Stimulated activated CD4-positive, alpha-beta T cell treated with anti-CD3 and anti-CD28 coated beads, Interleukin-4, amount 100 ng/mL, for 24 hours (primary cell): ENCODE measurements at regions not wholly inside any gene's neighbourhood (a gene's known extent, or its start where the extent isn't known, plus 50 kb on each side); places are given as distances from the start of the nearest gene placed in this dataset.

Experiments used
- DNase-seq: peaks from one replicate; pipeline ENCODE4 v3.0.0-alpha.2; 2020

GRCh38 chr5:6058055-6058715 is 320.2 kb downstream of the MED10 start:
- no peak for DNase-seq

- DNase-seq: no peak
Measured at GRCh38 chr5:6056280-6056679, 322.1 kb downstream of the MED10 start.

- DNase-seq: no peak
Measured at GRCh38 chr5:6049662-6050061, 328.7 kb downstream of the MED10 start.

GRCh38 chr5:6048746-6049145 is 329.6 kb downstream of the MED10 start:
- DNase-seq: no peak

- DNase-seq: no peak
Measured at GRCh38 chr5:6046296-6046967, 331.9 kb downstream of the MED10 start.

- no peak for DNase-seq
Measured at GRCh38 chr5:6043491-6044310, 334.6 kb downstream of the MED10 start.

- no peak for DNase-seq
Measured at GRCh38 chr5:6041977-6042550, 336.3 kb downstream of the MED10 start.

- no peak for DNase-seq
Measured at GRCh38 chr5:6039111-6039510, 339.2 kb downstream of the MED10 start.

- no peak for DNase-seq
Measured at GRCh38 chr5:6036006-6036405, 342.3 kb downstream of the MED10 start.

GRCh38 chr5:6029811-6030271 is 348.5 kb downstream of the MED10 start:
- no peak for DNase-seq

- no peak for DNase-seq
Measured at GRCh38 chr5:6026766-6027406, 351.5 kb downstream of the MED10 start.

GRCh38 chr5:6019612-6020011 is 358.7 kb downstream of the MED10 start:
- no peak for DNase-seq

- DNase-seq: no peak
Measured at GRCh38 chr5:6013506-6013905, 364.8 kb downstream of the MED10 start.

- no peak for DNase-seq
Measured at GRCh38 chr5:6011199-6011598, 367.1 kb downstream of the MED10 start.

- no peak for DNase-seq
Measured at GRCh38 chr5:6006838-6007314, 371.5 kb downstream of the MED10 start.

GRCh38 chr5:6003040-6003825 is 375.1 kb downstream of the MED10 start:
- DNase-seq: no peak

- DNase-seq: no peak
Measured at GRCh38 chr5:6000867-6001266, 377.5 kb downstream of the MED10 start.

GRCh38 chr5:5995819-5996218 is 382.5 kb downstream of the MED10 start:
- no peak for DNase-seq

- DNase-seq: no peak
Measured at GRCh38 chr5:5986492-5987178, 391.7 kb downstream of the MED10 start.

- DNase-seq: no peak
Measured at GRCh38 chr5:5985332-5985731, 393.0 kb downstream of the MED10 start.

- DNase-seq: no peak
Measured at GRCh38 chr5:5983261-5983980, 394.9 kb downstream of the MED10 start.
